ENCODE measurements at regions not wholly inside any gene's neighbourhood (a gene's known extent, or its start where the extent isn't known, plus 50 kb on each side); places are given as distances from the start of the nearest gene placed in this dataset.
"Not testable (repeated sequence)": the region's sequence is repeated elsewhere in the genome, so short reads cannot be mapped to it uniquely, and the experiment has no call there.

DNA sequence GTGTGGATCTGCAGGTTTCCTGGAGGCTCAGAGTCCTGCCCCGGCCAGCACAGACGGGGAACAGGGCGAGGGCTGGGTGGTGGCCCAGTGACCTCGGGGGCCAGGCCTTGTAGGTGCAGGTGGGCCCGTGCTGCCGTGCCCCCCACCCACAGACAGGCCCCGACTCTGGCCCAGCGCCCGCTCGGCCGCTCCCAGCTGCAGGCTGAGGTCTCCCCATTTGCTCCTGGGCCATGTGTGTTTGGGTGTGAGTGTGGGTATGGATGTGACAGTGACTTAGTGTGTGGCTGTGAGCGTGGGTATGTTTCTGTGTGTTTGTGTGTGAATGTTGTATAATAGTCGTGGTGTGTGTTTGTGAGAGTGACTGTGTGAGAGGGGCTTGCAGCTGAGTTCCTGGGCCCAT is 173.8 kb downstream of the TMEM121 start:
- H3K4me3 ChIP-seq (ENCODE audit: low read depth, low read length); DNase-seq (ENCODE audit: low read depth): not testable (repeated sequence)

DNA sequence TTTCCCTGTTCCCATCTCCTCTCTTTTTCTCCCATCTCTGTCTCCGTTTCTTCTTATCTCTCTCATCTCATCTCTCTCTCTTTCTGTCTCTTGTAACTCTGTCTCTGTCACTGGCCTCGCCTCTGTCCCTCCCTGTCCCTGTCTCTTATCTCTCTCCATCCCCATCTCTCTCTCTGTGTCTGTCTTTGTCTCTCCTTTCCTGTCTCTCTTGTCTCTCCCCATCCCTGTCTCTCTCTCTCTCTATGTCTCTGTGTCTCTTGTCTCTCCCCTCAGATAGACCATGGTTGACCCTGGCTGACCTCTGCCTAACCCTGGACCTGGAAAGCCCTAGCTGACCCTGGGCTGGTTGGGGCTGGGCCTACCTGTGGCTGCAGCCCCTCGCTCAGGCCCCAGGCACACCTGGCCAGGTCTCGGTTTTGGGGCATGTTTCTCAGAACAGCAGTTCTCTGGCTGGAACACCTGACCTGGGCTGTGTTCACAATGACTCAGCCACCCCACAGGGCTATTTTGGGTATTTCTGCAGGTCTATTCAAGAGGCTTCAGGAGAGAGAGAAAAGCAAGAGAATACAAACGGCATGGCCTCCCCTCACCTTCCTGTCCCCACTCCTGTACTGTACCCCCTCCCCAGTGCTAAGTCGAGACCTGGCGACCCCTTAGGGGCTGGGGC is 174.4 kb downstream of the TMEM121 start:
- no peak for DNase-seq (ENCODE audit: low read depth)
- H3K4me3 ChIP-seq (ENCODE audit: low read depth, low read length), result no peak overlapping the region

DNA sequence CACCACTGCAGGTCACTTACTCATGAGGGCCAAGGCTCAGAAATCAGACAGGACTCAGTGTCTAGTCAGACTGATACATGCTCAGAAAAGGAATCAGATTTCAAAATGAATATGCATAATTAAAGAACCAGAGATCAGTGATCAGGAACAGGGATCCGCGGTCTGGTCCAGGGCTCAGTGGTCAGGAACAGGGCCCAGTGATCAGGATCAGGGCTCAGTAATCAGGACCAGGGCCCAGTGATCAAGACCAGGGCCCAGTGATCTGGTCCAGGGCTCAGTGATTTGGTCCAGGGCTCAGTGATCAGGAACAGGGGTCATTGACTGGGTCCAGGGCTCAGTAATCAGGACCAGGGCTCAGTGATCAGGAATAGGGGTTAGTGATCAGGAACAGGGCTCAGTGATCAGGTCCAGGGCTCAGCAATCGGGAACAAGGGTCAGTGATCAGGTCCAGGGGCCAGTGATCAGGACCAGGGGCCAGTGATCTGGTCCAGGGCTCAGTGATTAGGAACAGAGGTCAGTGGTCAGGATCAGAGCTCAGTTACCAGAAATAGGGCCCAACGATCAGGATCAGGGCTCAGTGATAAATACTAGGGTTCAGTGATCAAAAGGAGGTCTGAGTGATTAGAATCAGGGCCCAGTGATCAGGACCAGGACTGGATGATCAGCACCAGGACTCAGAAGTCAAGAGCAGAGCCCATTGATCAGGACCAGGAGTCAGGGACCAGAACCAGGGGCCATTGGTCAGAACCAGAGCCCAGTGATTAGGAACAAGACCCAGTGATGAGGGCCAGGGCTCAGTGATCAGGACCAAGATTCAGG is 175.3 kb downstream of the TMEM121 start:
- no peak overlapping the region for H3K4me3 ChIP-seq (ENCODE audit: low read depth, low read length)
- TF ChIP-seq POLR2A (IDR thresholded peaks at IDR 0.05; ENCODE audit: extremely low read depth, insufficient read length) (no peak), MYC (IDR thresholded peaks at IDR 0.05; ENCODE audit: low read depth, low read length) (no peak)
- TF ChIP-seq, protein P1, sequence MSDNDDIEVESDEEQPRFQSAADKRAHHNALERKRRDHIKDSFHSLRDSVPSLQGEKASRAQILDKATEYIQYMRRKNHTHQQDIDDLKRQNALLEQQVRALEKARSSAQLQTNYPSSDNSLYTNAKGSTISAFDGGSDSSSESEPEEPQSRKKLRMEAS (IDR thresholded peaks at IDR 0.05; ENCODE audit: low read depth, low read length), result no peak
- TF ChIP-seq, protein P2, sequence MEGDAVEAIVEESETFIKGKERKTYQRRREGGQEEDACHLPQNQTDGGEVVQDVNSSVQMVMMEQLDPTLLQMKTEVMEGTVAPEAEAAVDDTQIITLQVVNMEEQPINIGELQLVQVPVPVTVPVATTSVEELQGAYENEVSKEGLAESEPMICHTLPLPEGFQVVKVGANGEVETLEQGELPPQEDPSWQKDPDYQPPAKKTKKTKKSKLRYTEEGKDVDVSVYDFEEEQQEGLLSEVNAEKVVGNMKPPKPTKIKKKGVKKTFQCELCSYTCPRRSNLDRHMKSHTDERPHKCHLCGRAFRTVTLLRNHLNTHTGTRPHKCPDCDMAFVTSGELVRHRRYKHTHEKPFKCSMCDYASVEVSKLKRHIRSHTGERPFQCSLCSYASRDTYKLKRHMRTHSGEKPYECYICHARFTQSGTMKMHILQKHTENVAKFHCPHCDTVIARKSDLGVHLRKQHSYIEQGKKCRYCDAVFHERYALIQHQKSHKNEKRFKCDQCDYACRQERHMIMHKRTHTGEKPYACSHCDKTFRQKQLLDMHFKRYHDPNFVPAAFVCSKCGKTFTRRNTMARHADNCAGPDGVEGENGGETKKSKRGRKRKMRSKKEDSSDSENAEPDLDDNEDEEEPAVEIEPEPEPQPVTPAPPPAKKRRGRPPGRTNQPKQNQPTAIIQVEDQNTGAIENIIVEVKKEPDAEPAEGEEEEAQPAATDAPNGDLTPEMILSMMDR (IDR thresholded peaks at IDR 0.05; ENCODE audit: low read depth, low read length), result no peak
- no peak for DNase-seq (ENCODE audit: low read depth)

More for the DNA sequence above, 174.4 kb downstream of the TMEM121 start:
- TF ChIP-seq, protein P1 (IDR thresholded peaks at IDR 0.05; ENCODE audit: low read depth, low read length), result no peak
- TF ChIP-seq MYC (IDR thresholded peaks at IDR 0.05; ENCODE audit: low read depth, low read length), result no peak
- no peak for TF ChIP-seq POLR2A (IDR thresholded peaks at IDR 0.05; ENCODE audit: extremely low read depth, insufficient read length)
- TF ChIP-seq, protein P2 (IDR thresholded peaks at IDR 0.05; ENCODE audit: low read depth, low read length), result no peak

DNA sequence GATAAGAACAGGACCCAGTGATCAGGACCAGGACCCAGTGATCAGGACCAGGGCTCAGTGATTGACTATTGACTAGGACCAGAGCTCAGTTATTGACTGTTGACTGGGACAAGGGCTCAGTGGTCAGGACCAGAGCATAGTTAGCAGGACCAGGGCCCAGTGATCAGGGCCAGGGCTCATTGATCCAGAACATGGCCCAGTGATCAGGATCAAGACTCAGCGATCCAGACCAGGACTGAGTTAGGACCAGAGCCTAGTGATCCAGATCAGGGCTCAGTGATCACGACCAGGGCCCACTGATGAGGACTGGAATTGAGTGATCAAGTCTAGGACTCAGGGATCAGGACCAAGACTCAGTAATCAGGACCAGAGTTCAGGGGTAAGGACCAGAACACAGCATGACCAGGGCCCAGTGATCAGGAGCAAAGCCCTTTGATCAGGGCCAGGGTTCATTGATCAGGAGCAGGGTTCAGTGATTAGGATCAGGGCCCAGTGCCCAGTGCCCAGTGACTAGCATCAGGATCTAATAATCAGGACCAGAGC is 176.0 kb downstream of the TMEM121 start:
- DNase-seq (ENCODE audit: low read depth), result no peak
- TF ChIP-seq, protein P1 (IDR thresholded peaks at IDR 0.05; ENCODE audit: low read depth, low read length), result no peak
- TF ChIP-seq MYC (IDR thresholded peaks at IDR 0.05; ENCODE audit: low read depth, low read length) (no peak), POLR2A (IDR thresholded peaks at IDR 0.05; ENCODE audit: extremely low read depth, insufficient read length) (no peak)
- TF ChIP-seq, protein P2 (IDR thresholded peaks at IDR 0.05; ENCODE audit: low read depth, low read length), result no peak
- H3K4me3 ChIP-seq (ENCODE audit: low read depth, low read length), result no peak overlapping the region

DNA sequence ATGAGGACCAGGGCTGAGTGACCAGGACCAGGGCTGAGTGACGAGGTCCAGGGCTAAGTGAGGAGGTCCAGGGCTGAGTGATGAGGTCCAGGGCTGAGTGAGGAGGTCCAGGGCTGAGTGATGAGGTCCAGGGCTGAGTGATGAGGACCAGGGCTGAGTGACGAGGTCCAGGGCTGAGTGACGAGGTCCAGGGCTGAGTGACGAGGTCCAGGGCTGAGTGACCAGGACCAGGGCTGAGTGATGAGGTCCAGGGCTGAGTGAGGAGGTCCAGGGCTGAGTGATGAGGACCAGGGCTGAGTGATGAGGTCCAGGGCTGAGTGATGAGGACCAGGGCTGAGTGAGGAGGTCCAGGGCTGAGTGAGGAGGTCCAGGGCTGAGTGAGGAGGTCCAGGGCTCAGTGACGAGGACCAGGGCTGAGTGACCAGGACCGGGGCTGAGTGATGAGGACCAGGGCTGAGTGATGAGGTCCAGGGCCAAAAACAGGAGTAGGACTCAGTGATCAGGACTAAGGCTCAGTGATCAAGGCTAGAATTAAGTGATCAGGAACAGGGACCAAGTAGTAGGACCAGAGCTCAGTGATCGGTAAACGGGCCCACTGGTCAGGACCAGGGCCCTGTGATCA is 176.8 kb downstream of the TMEM121 start:
- H3K4me3 ChIP-seq (ENCODE audit: low read depth, low read length); DNase-seq (ENCODE audit: low read depth): not testable (repeated sequence)

DNA sequence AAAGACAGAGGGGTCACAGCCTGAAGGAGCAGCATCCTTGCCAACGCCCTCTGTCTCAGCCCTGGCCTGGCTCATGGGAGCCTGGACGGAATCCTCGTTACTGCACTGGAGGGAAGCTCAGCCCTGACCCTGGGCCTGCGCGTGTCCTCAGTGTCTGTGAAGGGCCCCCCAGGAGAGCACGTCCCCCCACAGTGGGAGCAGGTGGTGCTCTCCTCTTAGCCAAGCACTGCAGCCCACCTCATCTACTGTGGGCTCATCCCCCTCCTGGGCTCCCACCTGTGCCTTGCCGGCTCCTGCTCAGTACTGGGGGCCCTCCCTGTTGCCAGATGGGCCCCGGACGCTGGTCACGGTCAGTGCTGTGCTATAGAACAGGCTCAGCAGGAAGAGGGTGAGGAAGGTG is 177.7 kb downstream of the TMEM121 start:
- not testable (repeated sequence) for H3K4me3 ChIP-seq (ENCODE audit: low read depth, low read length); DNase-seq (ENCODE audit: low read depth)

DNA sequence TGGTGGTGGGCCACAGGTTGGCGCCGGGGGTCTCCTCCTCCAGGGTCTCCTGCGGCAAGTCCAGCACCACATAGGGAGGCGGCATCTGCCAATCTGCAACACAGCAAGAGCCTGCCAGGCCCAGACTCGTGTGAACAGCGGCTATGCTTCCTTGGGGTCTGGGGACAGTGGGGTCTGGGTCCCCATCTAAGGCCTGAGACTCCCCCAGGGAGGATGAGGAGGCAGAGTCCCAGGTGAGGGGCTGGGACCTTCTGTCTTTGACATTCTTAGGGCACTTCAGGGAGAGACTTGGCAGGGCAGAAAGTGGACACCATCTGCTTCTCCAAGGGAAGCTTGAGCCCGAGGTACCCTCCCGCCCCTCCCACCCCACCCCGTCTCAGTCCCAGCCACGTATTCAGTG is 178.1 kb downstream of the TMEM121 start:
- DNase-seq (ENCODE audit: low read depth); H3K4me3 ChIP-seq (ENCODE audit: low read depth, low read length): not testable (repeated sequence)

DNA sequence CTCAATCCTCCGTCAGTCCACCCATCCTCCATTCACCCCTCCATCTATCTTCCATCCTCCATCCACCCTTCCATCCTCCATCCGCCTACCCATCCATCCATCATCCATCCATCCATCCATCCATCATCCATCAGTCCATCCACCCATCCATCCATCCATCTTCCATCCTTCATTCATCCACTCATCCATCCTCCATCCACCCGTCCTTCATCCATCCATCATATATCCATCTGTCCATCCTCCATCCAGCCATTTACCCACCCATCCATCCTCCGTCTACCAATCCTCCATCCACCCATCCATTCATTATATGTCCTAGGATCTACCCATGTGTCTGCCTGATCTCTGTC is 179.1 kb downstream of the TMEM121 start:
- not testable (repeated sequence) for H3K4me3 ChIP-seq (ENCODE audit: low read depth, low read length); DNase-seq (ENCODE audit: low read depth)

DNA sequence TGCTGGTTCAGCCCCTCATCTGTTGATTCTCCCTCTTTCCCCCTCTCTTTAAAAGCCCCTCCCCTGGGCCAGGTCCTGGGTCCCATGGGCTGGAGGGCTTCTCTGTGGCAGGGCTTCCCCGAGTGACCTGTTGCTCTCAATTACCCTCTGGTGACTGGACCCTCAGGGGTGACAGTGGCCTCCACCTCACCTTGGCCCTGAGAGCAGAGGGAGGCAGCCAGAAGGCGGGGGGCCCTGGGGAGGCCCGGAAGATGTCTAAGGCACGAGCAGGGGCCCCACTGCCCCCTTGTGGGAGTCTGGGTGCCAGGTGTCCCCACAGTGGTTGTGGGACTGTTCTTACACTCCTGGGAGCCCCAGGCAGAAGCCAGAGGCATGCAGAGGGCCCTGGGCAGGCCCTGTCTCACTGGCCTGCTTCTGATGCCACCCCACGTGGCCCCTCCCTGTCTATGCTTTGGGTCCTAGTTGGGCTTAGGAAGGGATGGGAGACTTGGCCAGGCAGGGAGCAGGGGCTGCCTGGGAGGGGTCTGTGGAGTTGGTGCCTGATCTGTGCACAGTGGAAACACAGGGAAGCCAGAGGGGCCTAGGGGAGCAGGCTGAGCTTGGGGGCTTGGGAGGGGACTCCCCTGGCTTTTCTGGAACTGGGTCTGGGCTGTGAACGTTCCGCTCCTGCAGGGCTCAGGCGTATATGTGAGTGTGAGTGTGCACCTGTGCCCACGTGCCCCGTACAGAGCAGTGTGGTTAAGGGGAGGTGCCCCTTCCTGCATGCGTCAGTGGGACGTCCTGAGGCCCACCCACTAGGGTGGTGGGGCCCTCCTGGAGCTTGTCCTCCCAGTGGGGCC is 179.7 kb downstream of the TMEM121 start:
- not testable (repeated sequence) for DNase-seq (ENCODE audit: low read depth); H3K4me3 ChIP-seq (ENCODE audit: low read depth, low read length)

DNA sequence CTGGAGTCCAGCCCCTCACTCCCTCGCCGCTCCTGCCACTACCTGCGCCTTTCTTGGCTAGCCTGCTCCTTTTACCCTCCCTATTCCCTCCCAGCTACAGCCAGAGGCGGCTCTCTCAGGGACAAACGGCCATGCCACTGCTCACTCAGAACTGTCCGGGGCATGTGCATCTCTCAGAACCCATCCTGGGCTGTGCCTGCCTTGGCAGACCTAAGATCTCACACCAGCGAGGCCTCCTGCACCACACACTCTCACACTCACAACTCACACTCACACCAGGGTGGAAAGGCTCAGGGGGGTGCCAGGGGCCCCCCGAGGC is 180.3 kb downstream of the TMEM121 start:
- not testable (repeated sequence) for H3K4me3 ChIP-seq (ENCODE audit: low read depth, low read length)

DNA sequence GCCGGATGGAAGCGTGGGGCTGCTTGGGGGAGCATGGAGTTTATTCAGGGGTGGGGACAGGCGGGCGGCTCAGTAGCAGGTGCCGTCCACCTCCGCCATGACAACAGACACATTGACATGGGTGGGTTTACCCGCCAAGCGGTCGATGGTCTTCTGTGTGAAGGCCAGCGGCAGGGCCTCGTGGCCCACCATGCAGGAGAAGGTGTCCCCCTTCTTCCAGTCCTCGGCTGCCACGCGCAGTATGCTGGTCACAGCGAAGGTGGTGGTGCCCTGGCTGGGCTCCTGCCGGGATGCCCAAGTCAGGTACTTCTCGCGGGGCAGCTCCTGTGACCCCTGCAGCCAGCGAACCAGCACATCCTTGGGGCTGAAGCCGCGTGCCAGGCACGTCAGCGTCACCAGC is 180.7 kb downstream of the TMEM121 start:
- DNase-seq (ENCODE audit: low read depth); H3K4me3 ChIP-seq (ENCODE audit: low read depth, low read length): not testable (repeated sequence)

More for the DNA sequence above, 180.3 kb downstream of the TMEM121 start:
- DNase-seq (ENCODE audit: low read depth), result not testable (repeated sequence)

DNA sequence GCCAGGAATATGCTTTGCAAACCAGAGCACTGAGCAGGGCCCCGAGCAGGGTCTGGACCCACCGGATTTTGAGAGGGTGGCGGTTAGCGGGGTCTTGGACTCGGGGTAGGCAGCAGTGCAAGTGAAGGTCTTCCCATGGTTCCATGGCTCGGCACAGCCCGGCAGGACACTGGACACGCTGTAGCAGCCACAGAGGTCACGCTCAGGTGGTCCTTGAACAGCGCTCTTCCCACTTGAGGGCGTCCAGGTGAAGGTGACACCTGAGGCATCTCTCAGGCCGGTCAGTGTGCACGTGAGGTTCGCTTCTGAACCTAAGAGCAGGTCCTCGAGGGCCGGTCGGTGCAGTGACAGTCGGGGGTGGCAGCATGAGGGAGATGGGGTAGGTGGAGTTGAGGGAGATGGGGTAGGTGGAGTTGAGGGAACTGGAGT is 181.4 kb downstream of the TMEM121 start:
- not testable (repeated sequence) for H3K4me3 ChIP-seq (ENCODE audit: low read depth, low read length); DNase-seq (ENCODE audit: low read depth)

Data from NB4 (cell line).